ENCODE measurements at regions not wholly inside any gene's neighbourhood (a gene's known extent, or its start where the extent isn't known, plus 50 kb on each side); places are given as distances from the start of the nearest gene placed in this dataset.

GRCh38 chr2:16396171-16396570 is 269.5 kb downstream of the CYRIA start:
- CTCF ChIA-PET: interaction anchor here (3.2 kb wide), 1 partner anchor 91 kb away, joined by 14 read pairs; no protein-coding TSS in a partner anchor
- Histone ChIP-seq H3K4me1 (ENCODE audit: control extremely low read depth in 1 of 4, control insufficient read depth in 4 of 4, insufficient read depth in 4 of 4, low read length in 3 of 4) (peaks cover 3 to 38% (median 25%) of the 10 kb centered on the region in 4 experiments), H3K9me3 (ENCODE audit: control extremely low read depth in 1 of 5, control insufficient read depth in 4 of 5, insufficient read depth in 2 of 5, low read depth in 1 of 5, low read length in 4 of 5) (no peaks in the 10 kb centered on the region), H3K4me3 (ENCODE audit: control insufficient read depth in 1 of 7, extremely low read depth in 1 of 7, insufficient read depth in 4 of 7, low read depth in 2 of 7, low read length in 6 of 7) (no peak overlapping the region), H3K36me3 (ENCODE audit: control insufficient read depth in 4 of 4, insufficient read depth in 4 of 4, low read length in 3 of 4) (no peaks in the 10 kb centered on the region), H3K27ac (ENCODE audit: insufficient read depth in 1 of 2, low read depth in 1 of 2, low read length in 2 of 2, poor library complexity in 1 of 2, severe bottlenecking in 2 of 2) (no peak overlapping the region), H3K27me3 (replicated peaks in 2 of 5; ENCODE audit: control insufficient read depth in 4 of 5, insufficient read depth in 5 of 5, low read length in 4 of 5) (no peaks in the 10 kb centered on the region)
- 86% methylated on average over 10 of the region's 10 CpGs for WGBS (ENCODE audit: insufficient coverage)
- DNase-seq: no peak
- POLR2A ChIA-PET: interaction anchor here (0.5 kb wide), 1 partner anchor 78 kb away, joined by 5 read pairs; no protein-coding TSS in a partner anchor

GRCh38 chr2:16395601-16396000 is 270.0 kb downstream of the CYRIA start:
- ChIA-PET POLR2A (interaction anchor here (0.5 kb wide), 1 partner anchor 77 kb away, joined by 5 read pairs; no protein-coding TSS in a partner anchor), CTCF (no interaction called here)
- no peak overlapping the region for H3K4me3 ChIP-seq (ENCODE audit: control insufficient read depth in 1 of 7, extremely low read depth in 1 of 7, insufficient read depth in 4 of 7, low read depth in 2 of 7, low read length in 6 of 7)
- no peaks in the 10 kb centered on the region for H3K36me3 ChIP-seq (ENCODE audit: control insufficient read depth in 4 of 4, insufficient read depth in 4 of 4, low read length in 3 of 4)
- H3K27ac ChIP-seq (ENCODE audit: insufficient read depth in 1 of 2, low read depth in 1 of 2, low read length in 2 of 2, poor library complexity in 1 of 2, severe bottlenecking in 2 of 2): no peak overlapping the region
- no peaks in the 10 kb centered on the region for H3K9me3 ChIP-seq (ENCODE audit: control extremely low read depth in 1 of 5, control insufficient read depth in 4 of 5, insufficient read depth in 2 of 5, low read depth in 1 of 5, low read length in 4 of 5)
- peak in 1 of 3 donors; percentile 33 for DNase-seq
- peaks cover 3 to 38% (median 25%) of the 10 kb centered on the region in 4 experiments for H3K4me1 ChIP-seq (ENCODE audit: control extremely low read depth in 1 of 4, control insufficient read depth in 4 of 4, insufficient read depth in 4 of 4, low read length in 3 of 4)
- no peaks in the 10 kb centered on the region for H3K27me3 ChIP-seq (replicated peaks in 2 of 5; ENCODE audit: control insufficient read depth in 4 of 5, insufficient read depth in 5 of 5, low read length in 4 of 5)
- WGBS (ENCODE audit: insufficient coverage): 100% methylated on average over 1 of the region's 1 CpG

GRCh38 chr2:16394986-16395550 is 270.6 kb downstream of the CYRIA start:
- 33% methylated on average over 2 of the region's 3 CpGs for WGBS (ENCODE audit: insufficient coverage)
- DNase-seq: no peak
- POLR2A ChIA-PET: no interaction called here

GRCh38 chr2:16394072-16394985 is 271.3 kb downstream of the CYRIA start:
- H3K27ac ChIP-seq (ENCODE audit: insufficient read depth in 1 of 2, low read depth in 1 of 2, low read length in 2 of 2, poor library complexity in 1 of 2, severe bottlenecking in 2 of 2): no peak overlapping the region
- ChIA-PET CTCF (interaction anchor here (1.0 kb wide), 1 partner anchor 47 kb away, joined by 3 read pairs; no protein-coding TSS in a partner anchor), POLR2A (no interaction called here)
- peak in 2 of 3 donors; percentile 46 to 61 for DNase-seq
- peaks cover 3 to 36% (median 17%) of the 10 kb centered on the region in 4 experiments for H3K4me1 ChIP-seq (ENCODE audit: control extremely low read depth in 1 of 4, control insufficient read depth in 4 of 4, insufficient read depth in 4 of 4, low read length in 3 of 4)
- no peaks in the 10 kb centered on the region for H3K27me3 ChIP-seq (replicated peaks in 2 of 5; ENCODE audit: control insufficient read depth in 4 of 5, insufficient read depth in 5 of 5, low read length in 4 of 5)
- no peak overlapping the region for H3K4me3 ChIP-seq (ENCODE audit: control insufficient read depth in 1 of 7, extremely low read depth in 1 of 7, insufficient read depth in 4 of 7, low read depth in 2 of 7, low read length in 6 of 7)
- 69% methylated on average over 6 of the region's 15 CpGs for whole genome bisulfite sequencing (ENCODE audit: insufficient coverage)
- H3K9me3 ChIP-seq (ENCODE audit: control extremely low read depth in 1 of 5, control insufficient read depth in 4 of 5, insufficient read depth in 2 of 5, low read depth in 1 of 5, low read length in 4 of 5): no peaks in the 10 kb centered on the region
- no peaks in the 10 kb centered on the region for H3K36me3 ChIP-seq (ENCODE audit: control insufficient read depth in 4 of 4, insufficient read depth in 4 of 4, low read length in 3 of 4)

More at GRCh38 chr2:16394986-16395550, 270.6 kb downstream of the CYRIA start:
- Histone ChIP-seq H3K36me3 (ENCODE audit: control insufficient read depth in 4 of 4, insufficient read depth in 4 of 4, low read length in 3 of 4) (no peaks in the 10 kb centered on the region), H3K4me1 (ENCODE audit: control extremely low read depth in 1 of 4, control insufficient read depth in 4 of 4, insufficient read depth in 4 of 4, low read length in 3 of 4) (peaks cover 3 to 38% (median 20%) of the 10 kb centered on the region in 4 experiments), H3K9me3 (ENCODE audit: control extremely low read depth in 1 of 5, control insufficient read depth in 4 of 5, insufficient read depth in 2 of 5, low read depth in 1 of 5, low read length in 4 of 5) (no peaks in the 10 kb centered on the region), H3K27ac (ENCODE audit: insufficient read depth in 1 of 2, low read depth in 1 of 2, low read length in 2 of 2, poor library complexity in 1 of 2, severe bottlenecking in 2 of 2) (no peak overlapping the region), H3K4me3 (ENCODE audit: control insufficient read depth in 1 of 7, extremely low read depth in 1 of 7, insufficient read depth in 4 of 7, low read depth in 2 of 7, low read length in 6 of 7) (no peak overlapping the region), H3K27me3 (replicated peaks in 2 of 5; ENCODE audit: control insufficient read depth in 4 of 5, insufficient read depth in 5 of 5, low read length in 4 of 5) (no peaks in the 10 kb centered on the region)
- CTCF ChIA-PET: interaction anchor here (1.0 kb wide), 1 partner anchor 46 kb away, joined by 3 read pairs; no protein-coding TSS in a partner anchor

GRCh38 chr2:16393500-16394071 is 272.0 kb downstream of the CYRIA start:
- H3K36me3 ChIP-seq (ENCODE audit: control insufficient read depth in 4 of 4, insufficient read depth in 4 of 4, low read length in 3 of 4): no peaks in the 10 kb centered on the region
- ChIA-PET POLR2A (no interaction called here), CTCF (interaction anchor here (0.8 to 1.0 kb wide), 2 partner anchors 15 to 47 kb away, joined by 3 read pairs; no protein-coding TSS in a partner anchor)
- H3K27ac ChIP-seq (ENCODE audit: insufficient read depth in 1 of 2, low read depth in 1 of 2, low read length in 2 of 2, poor library complexity in 1 of 2, severe bottlenecking in 2 of 2): no peak overlapping the region
- no peaks in the 10 kb centered on the region for H3K9me3 ChIP-seq (ENCODE audit: control extremely low read depth in 1 of 5, control insufficient read depth in 4 of 5, insufficient read depth in 2 of 5, low read depth in 1 of 5, low read length in 4 of 5)
- H3K27me3 ChIP-seq (replicated peaks in 2 of 5; ENCODE audit: control insufficient read depth in 4 of 5, insufficient read depth in 5 of 5, low read length in 4 of 5): no peaks in the 10 kb centered on the region
- H3K4me3 ChIP-seq (ENCODE audit: control insufficient read depth in 1 of 7, extremely low read depth in 1 of 7, insufficient read depth in 4 of 7, low read depth in 2 of 7, low read length in 6 of 7): no peak overlapping the region
- WGBS (ENCODE audit: insufficient coverage): 92% methylated on average over 6 of the region's 8 CpGs
- DNase-seq: no peak
- H3K4me1 ChIP-seq (ENCODE audit: control extremely low read depth in 1 of 4, control insufficient read depth in 4 of 4, insufficient read depth in 4 of 4, low read length in 3 of 4): peaks cover 3 to 36% (median 18%) of the 10 kb centered on the region in 4 experiments

- H3K27ac ChIP-seq (ENCODE audit: insufficient read depth in 1 of 2, low read depth in 1 of 2, low read length in 2 of 2, poor library complexity in 1 of 2, severe bottlenecking in 2 of 2): no peak overlapping the region
- ChIA-PET CTCF (interaction anchor here (0.8 kb wide), 1 partner anchor 15 kb away, joined by 3 read pairs; no protein-coding TSS in a partner anchor), POLR2A (no interaction called here)
- H3K4me3 ChIP-seq (ENCODE audit: control insufficient read depth in 1 of 7, extremely low read depth in 1 of 7, insufficient read depth in 4 of 7, low read depth in 2 of 7, low read length in 6 of 7): no peak overlapping the region
- 91% methylated on average over 13 of the region's 14 CpGs for WGBS (ENCODE audit: insufficient coverage)
- no peaks in the 10 kb centered on the region for H3K27me3 ChIP-seq (replicated peaks in 2 of 5; ENCODE audit: control insufficient read depth in 4 of 5, insufficient read depth in 5 of 5, low read length in 4 of 5)
- DNase-seq: no peak
- H3K9me3 ChIP-seq (ENCODE audit: control extremely low read depth in 1 of 5, control insufficient read depth in 4 of 5, insufficient read depth in 2 of 5, low read depth in 1 of 5, low read length in 4 of 5): no peaks in the 10 kb centered on the region
- H3K4me1 ChIP-seq (ENCODE audit: control extremely low read depth in 1 of 4, control insufficient read depth in 4 of 4, insufficient read depth in 4 of 4, low read length in 3 of 4): peaks cover 3 to 36% (median 18%) of the 10 kb centered on the region in 4 experiments
- H3K36me3 ChIP-seq (ENCODE audit: control insufficient read depth in 4 of 4, insufficient read depth in 4 of 4, low read length in 3 of 4): no peaks in the 10 kb centered on the region
Observed at GRCh38 chr2:16392647-16393499, 272.8 kb downstream of the CYRIA start.

All from common myeloid progenitor, CD34-positive (primary cell).